GM12872 (cell line): ENCODE measurements at regions not wholly inside any gene's neighbourhood (a gene's known extent, or its start where the extent isn't known, plus 50 kb on each side); places are given as distances from the start of the nearest gene placed in this dataset.

ENCODE experiments used
- CTCF ChIP-seq: IDR thresholded peaks from 3 replicates; pipeline ENCODE4 v1.5.1; 2011; ENCODE audit warnings: low read depth, mild to moderate bottlenecking, low read length, moderate library complexity; ENCODE audit not compliant: insufficient read depth

- TF ChIP-seq CTCF: no peak
Measured at GRCh38 chrX:5086388-5086787, 1142.3 kb downstream of the NLGN4X start.

GRCh38 chrX:5084279-5084678, 1144.4 kb downstream of the NLGN4X start:
- no peak for TF ChIP-seq CTCF

- TF ChIP-seq CTCF: no peak
Measured at GRCh38 chrX:5082705-5083104, 1146.0 kb downstream of the NLGN4X start.

GRCh38 chrX:5080791-5081190, 1147.9 kb downstream of the NLGN4X start:
- TF ChIP-seq CTCF: no peak

GRCh38 chrX:5068550-5068949, 1160.1 kb downstream of the NLGN4X start:
- TF ChIP-seq CTCF: no peak

DNA sequence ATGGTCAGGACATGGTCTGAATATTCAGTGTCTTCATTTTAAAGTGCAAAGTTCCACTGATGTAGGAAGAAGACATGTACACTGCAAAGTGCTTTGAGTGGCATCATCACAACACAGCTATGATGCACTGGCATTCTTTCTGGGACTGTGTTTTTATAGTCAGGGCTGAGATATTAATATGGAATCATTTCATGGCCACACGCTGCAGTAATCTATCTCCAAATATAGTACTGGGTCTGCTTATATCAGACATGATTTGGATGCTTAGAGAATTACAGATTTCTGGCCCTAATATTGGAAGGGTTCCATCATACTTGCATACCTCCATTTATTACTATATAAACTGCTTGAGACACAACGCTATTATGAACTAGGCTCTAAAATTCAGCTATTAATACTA, 1170.9 kb downstream of the NLGN4X start:
- TF ChIP-seq CTCF: no peak

DNA sequence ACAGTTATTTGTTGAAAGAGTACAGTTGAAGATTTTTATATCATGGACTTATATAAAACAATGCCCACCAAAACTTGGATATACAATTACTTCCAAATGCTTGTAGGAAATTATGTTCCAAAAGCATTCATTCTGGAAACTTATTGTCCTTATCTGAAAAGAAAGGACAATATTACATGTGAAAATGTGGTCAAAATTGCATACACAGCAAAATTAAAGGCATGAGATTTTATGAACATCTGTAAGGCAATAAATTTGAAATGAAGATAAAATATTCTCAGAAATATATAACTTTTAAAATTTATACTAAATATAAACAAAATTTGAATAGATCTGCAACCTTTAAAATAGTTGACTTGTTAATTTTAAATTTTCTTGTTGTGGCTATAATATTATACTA, 1173.8 kb downstream of the NLGN4X start:
- TF ChIP-seq CTCF: no peak
